Immature natural killer cell (primary cell): ENCODE measurements at regions not wholly inside any gene's neighbourhood (a gene's known extent, or its start where the extent isn't known, plus 50 kb on each side); places are given as distances from the start of the nearest gene placed in this dataset.
"Not testable (repeated sequence)": the region's sequence is repeated elsewhere in the genome, so short reads cannot be mapped to it uniquely, and the experiment has no call there.

ENCODE experiments used
- DNase-seq, 3 donors: peaks; one replicate each; pipeline ENCODE4 v3.0.0; 2022; ENCODE audit warnings: mixed read lengths in 1 of 3
- H3K27ac Mint-ChIP-seq, 6 donors: one replicate each; pipeline ENCODE4 v1.8.0; 2020; ENCODE audit warnings: mixed read lengths in 6 of 6, mild to moderate bottlenecking in 5 of 6, inconsistent platforms in 4 of 6, moderate library complexity in 3 of 6
- H3K27me3 Mint-ChIP-seq, 3 donors: one replicate each; pipeline ENCODE4 v1.8.0; 2020 to 2021; ENCODE audit warnings: low read depth in 3 of 3, mild to moderate bottlenecking in 3 of 3, mixed read lengths in 3 of 3, moderate library complexity in 3 of 3, inconsistent platforms in 1 of 3
- H3K36me3 Mint-ChIP-seq, 3 donors: one replicate each; pipeline ENCODE4 v1.8.0; 2020; ENCODE audit warnings: mixed read lengths in 3 of 3, inconsistent platforms in 2 of 3, mild to moderate bottlenecking in 2 of 3
- H3K4me1 Mint-ChIP-seq, 2 donors: one replicate each; pipeline ENCODE4 v1.8.0; 2020; ENCODE audit warnings: inconsistent platforms in 2 of 2, mild to moderate bottlenecking in 2 of 2, mixed read lengths in 2 of 2, moderate library complexity in 1 of 2
- H3K4me3 Mint-ChIP-seq, 5 donors: one replicate each; pipeline ENCODE4 v1.8.0; 2020; ENCODE audit warnings: mild to moderate bottlenecking in 5 of 5, mixed read lengths in 5 of 5, inconsistent platforms in 3 of 5, moderate library complexity in 3 of 5
- H3K9me3 Mint-ChIP-seq, 6 donors: one replicate each; pipeline ENCODE4 v1.8.0; 2020; ENCODE audit warnings: mild to moderate bottlenecking in 6 of 6, mixed read lengths in 6 of 6, inconsistent platforms in 4 of 6, moderate library complexity in 3 of 6

DNA sequence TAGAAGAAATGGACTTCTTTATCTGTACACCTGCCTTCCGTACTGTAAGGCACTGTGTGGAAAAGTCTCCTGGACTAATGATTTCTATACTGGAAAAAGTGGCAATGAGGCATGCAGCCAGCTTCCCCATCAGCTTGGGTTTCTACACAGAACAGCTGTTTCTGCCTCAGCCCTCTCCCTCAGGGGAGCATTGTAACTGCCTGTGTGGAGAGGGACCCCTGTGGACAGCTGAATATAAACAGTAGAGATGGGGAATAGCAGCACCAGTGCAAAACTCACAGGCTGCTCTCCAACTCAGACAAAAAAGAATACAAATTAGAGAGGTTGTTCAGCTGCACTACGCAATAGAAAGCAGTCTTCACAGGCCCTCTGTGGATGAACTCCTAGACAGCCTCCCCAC is 451.3 kb upstream of the MBL2 start:
- no peaks in the 10 kb centered on the region for H3K27me3 Mint-ChIP-seq
- no peak overlapping the region for H3K4me3 Mint-ChIP-seq
- peaks cover 7 to 60% (median 25%) of the 10 kb centered on the region in 6 donors for H3K9me3 Mint-ChIP-seq
- H3K36me3 Mint-ChIP-seq = no peaks in the 10 kb centered on the region
- no peak overlapping the region for H3K27ac Mint-ChIP-seq
- H3K4me1 Mint-ChIP-seq = no peaks in the 10 kb centered on the region
- no peak for DNase-seq

DNA sequence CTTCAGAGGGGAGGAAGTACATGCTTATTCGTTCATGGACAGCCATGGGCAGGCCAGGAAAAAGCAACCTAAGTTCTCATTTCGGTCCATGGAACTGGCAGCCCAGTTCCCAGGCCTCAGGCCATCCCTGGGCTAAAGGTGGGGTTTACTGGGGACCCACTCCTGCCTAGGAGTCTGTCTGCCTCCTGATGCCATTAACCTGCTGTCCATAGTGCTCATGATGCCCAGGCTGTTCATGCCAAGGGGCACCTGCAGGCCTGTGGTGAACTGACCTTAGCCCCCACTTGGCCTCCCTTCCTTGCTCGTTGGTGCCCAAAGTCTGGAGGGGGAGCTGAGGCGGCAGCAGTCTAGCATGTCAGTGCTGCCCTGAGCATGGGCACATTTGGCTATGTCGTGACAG is 450.2 kb upstream of the MBL2 start:
- no peaks in the 10 kb centered on the region for H3K36me3 Mint-ChIP-seq
- no peak overlapping the region for H3K4me3 Mint-ChIP-seq
- H3K27me3 Mint-ChIP-seq = no peaks in the 10 kb centered on the region
- no peak overlapping the region for H3K27ac Mint-ChIP-seq
- peaks cover 7 to 52% (median 21%) of the 10 kb centered on the region in 6 donors for H3K9me3 Mint-ChIP-seq
- no peaks in the 10 kb centered on the region for H3K4me1 Mint-ChIP-seq
- no peak for DNase-seq

DNA sequence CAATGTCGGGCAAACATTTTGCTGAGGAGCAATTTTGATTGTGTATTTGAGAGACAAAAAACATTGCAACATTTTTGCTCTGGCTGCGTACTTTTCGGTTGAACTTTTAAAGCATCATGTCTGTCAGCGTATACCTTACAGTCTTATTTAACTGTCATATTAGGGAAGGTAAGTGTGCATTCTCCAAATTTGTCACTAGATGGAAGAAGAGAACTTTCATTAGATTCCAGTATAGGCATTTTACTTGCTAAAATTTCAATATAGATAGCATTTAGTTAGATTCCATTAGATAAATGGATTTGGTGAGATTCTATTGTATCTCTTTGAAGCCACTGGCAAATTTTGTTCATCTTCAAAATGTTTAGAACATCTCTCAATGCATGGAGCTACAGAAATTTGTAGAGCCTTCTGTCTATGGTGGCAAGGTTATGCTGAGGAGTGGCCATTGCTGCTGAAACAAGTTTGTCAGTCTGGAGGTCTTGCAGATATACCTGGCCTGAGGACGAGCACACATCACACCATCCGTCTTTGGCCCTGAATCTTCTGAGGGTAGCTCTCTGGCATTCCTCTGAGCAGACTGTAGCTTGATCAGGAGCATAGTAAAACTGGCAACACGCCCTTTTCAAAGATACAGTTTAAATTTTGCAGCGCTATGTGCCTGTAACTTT is 437.5 kb upstream of the MBL2 start:
- no peak overlapping the region for H3K4me3 Mint-ChIP-seq
- no peak overlapping the region for H3K27ac Mint-ChIP-seq
- no peak for DNase-seq
- H3K27me3 Mint-ChIP-seq = no peaks in the 10 kb centered on the region
- H3K36me3 Mint-ChIP-seq = peaks cover 0 to 4% (median 0%) of the 10 kb centered on the region in 3 donors
- H3K9me3 Mint-ChIP-seq = peaks cover 4 to 48% (median 24%) of the 10 kb centered on the region in 6 donors
- no peaks in the 10 kb centered on the region for H3K4me1 Mint-ChIP-seq

DNA sequence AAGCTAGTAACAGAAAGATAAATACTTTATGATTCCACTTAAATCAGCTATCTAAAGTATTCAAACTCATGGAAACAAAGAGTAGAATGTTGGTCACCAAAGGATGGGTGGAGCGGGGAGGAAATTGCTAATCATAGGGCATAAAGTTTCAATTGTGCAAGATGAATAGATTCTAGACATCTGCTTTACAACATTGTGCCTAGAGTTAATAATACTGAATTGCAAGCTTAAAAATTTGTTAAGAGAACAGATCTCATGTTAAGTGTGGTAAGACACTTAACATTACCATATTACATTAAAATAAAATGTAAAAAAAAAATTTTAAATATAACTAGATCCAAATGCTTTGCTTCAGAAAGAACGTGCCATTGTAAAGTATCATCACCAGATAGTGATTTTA is 411.1 kb upstream of the MBL2 start:
- H3K36me3 Mint-ChIP-seq = no peaks in the 10 kb centered on the region
- DNase-seq = no peak
- no peak overlapping the region for H3K27ac Mint-ChIP-seq
- no peak overlapping the region for H3K4me3 Mint-ChIP-seq
- H3K9me3 Mint-ChIP-seq = peaks cover 9 to 48% (median 20%) of the 10 kb centered on the region in 6 donors
- no peaks in the 10 kb centered on the region for H3K4me1 Mint-ChIP-seq
- H3K27me3 Mint-ChIP-seq = peaks cover 0 to 3% (median 0%) of the 10 kb centered on the region in 3 donors

DNA sequence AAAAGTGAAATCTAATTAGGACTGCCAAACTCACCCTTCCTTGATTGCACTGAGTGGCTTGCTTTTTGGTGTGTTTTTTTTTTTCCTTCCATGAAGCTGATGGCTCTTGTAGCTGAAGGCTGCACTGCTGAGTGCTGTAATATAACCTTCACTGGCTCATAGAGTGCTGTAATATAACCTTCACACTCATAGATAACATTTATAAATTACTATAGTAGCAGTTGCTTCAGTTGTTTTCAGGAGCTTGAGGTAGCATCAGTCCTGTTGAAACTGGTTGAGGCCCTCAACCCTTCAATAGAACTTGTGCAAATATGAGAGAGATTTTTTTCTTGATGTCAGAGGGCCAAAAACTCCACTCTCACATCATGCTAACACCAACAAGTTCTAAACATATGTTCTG is 404.9 kb upstream of the MBL2 start:
- DNase-seq = no peak
- Mint-ChIP-seq H3K27me3 (peaks cover 0 to 2% (median 0%) of the 10 kb centered on the region in 3 donors), H3K27ac (no peak overlapping the region), H3K36me3 (no peaks in the 10 kb centered on the region), H3K9me3 (peaks cover 5 to 25% (median 15%) of the 10 kb centered on the region in 6 donors), H3K4me1 (no peaks in the 10 kb centered on the region), H3K4me3 (no peak overlapping the region)

DNA sequence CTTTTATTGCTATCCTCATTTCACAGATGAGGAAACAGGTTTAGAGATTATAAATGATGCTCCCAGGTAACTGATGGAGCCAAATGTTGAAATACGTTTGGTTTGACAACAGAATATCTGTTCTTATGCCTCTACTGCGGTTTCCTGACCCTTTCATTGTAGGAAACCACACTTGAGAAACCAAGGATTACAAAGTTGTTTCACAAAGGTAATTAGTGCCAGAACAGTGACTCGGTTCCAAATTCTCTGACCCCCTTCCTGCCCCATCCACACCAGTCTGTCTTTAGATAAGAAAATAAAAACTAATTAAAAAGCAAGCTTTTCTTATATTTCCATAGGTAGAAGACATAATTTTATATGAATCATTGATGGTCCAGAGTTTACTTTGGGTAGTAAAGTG is 393.7 kb upstream of the MBL2 start:
- Mint-ChIP-seq H3K9me3 (peaks cover 5 to 34% (median 14%) of the 10 kb centered on the region in 6 donors), H3K4me1 (no peaks in the 10 kb centered on the region), H3K27ac (no peak overlapping the region), H3K36me3 (no peaks in the 10 kb centered on the region), H3K4me3 (no peak overlapping the region), H3K27me3 (no peaks in the 10 kb centered on the region)
- DNase-seq = no peak

DNA sequence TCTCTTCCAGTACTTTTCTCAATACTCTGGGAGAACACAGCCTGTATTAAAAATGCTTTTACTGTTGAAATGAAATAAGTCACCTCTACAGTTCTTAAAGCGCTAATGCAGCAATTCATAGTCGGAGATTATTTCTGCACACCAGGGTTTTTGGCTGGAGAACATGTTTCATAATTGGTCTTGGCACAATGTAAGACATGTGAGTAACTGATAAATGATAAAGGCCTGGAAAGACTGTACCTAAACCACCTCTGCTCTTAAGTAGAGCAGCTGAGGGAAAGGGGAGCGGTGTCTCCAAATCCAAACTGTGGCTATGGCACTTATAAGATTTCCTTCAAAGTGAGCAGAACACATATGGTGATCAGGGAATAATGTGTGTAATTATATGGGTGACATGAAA is 390.3 kb upstream of the MBL2 start:
- Mint-ChIP-seq H3K9me3 (peaks cover 4 to 25% (median 12%) of the 10 kb centered on the region in 6 donors), H3K36me3 (no peaks in the 10 kb centered on the region), H3K4me3 (no peak overlapping the region), H3K4me1 (no peaks in the 10 kb centered on the region), H3K27me3 (no peaks in the 10 kb centered on the region), H3K27ac (no peak overlapping the region)
- no peak for DNase-seq

DNA sequence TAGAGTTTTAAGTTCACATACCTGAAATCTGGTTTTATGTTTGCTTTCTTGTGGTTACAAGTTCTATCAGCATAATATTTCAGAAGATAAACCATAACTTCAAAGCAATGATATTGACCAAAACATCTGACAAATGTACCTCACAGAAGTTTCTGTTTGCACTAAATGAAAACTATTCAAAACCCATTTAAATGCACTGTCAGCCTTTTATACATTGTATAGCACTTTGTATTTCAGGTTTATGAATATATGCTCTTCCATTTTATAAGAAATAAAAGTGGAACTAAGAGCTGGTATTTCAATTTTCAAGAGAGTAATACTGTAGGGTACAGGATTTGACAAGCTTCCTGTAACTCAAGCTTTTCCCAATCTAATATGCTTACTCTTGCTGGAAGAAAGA is 388.6 kb upstream of the MBL2 start:
- DNase-seq = no peak
- H3K4me1 Mint-ChIP-seq = no peaks in the 10 kb centered on the region
- no peak overlapping the region for H3K27ac Mint-ChIP-seq

DNA sequence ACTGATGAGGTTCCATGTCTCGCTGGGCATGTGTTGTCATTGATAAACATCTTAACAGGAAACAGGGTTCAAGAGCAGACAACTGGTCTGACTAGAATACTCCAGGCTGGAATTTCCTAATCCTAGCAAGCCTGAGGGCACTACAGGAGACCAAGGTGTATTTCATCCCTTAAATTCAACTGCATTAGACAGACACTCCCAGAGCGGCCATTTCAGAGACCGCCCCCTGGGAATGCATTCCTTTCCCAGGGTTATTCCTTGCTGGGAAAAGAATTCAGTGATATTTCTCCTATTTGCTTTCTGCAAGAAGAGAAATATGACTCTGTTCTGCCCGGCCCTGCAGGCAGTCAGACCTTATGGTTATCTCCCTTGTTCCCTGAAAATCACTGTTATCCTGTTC is 383.1 kb upstream of the MBL2 start:
- DNase-seq, H3K27me3 Mint-ChIP-seq, H3K4me3 Mint-ChIP-seq, H3K4me1 Mint-ChIP-seq, H3K27ac Mint-ChIP-seq, H3K36me3 Mint-ChIP-seq: not testable (repeated sequence)
- H3K9me3 Mint-ChIP-seq = peaks cover 6 to 44% (median 22%) of the 10 kb centered on the region in 6 donors

More for the DNA sequence above, 388.6 kb upstream of the MBL2 start:
- Mint-ChIP-seq H3K4me3 (no peak overlapping the region), H3K9me3 (peaks cover 7 to 30% (median 11%) of the 10 kb centered on the region in 6 donors), H3K27me3 (no peaks in the 10 kb centered on the region), H3K36me3 (no peaks in the 10 kb centered on the region)

DNA sequence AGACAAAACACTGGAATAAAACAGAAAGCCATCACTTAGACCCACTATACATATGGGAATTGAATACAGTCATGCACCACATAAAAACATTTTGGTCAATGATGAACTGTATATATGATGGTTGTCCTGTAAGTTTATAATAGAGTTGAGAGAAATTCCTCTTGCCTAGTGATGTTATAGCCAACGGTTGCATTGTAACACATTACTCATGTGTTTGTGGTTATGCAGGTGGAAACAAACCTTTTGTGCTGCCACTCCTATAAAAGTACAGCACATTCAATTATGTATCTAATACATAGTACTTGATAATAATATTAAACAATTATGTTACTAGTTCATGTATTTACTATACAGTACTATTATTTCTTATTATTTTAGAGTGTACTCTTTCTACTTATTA is 381.2 kb upstream of the MBL2 start:
- H3K9me3 Mint-ChIP-seq = peaks cover 6 to 45% (median 27%) of the 10 kb centered on the region in 6 donors
- no peak overlapping the region for H3K27ac Mint-ChIP-seq
- no peak for DNase-seq
- no peak overlapping the region for H3K4me3 Mint-ChIP-seq
- H3K4me1 Mint-ChIP-seq = no peaks in the 10 kb centered on the region
- H3K36me3 Mint-ChIP-seq = no peaks in the 10 kb centered on the region
- H3K27me3 Mint-ChIP-seq = peaks cover 0 to 2% (median 0%) of the 10 kb centered on the region in 3 donors

DNA sequence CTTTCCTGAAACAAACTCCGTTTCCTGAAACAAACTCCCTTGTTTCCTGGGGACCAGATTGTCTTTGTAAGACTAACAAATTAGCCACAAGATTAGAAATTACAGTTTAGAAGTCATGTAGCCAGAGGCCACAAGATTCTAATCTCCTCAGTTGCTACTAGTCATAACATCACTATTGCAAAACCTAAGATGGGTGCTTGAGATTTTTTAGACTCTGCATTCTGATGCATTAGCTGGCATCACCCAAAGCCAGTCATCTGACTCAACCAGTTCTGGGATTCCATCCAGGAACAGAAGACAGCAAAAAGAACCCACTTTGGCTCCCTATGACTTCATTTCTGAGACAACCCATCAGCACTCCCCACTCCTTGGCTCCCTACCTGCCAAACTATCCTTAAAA is 367.9 kb upstream of the MBL2 start:
- peaks cover 0 to 2% (median 0%) of the 10 kb centered on the region in 3 donors for H3K27me3 Mint-ChIP-seq
- no peaks in the 10 kb centered on the region for H3K4me1 Mint-ChIP-seq
- no peak for DNase-seq
- H3K4me3 Mint-ChIP-seq = no peak overlapping the region
- H3K36me3 Mint-ChIP-seq = peaks cover 0 to 5% (median 0%) of the 10 kb centered on the region in 3 donors
- peaks cover 1 to 56% (median 23%) of the 10 kb centered on the region in 6 donors for H3K9me3 Mint-ChIP-seq
- no peak overlapping the region for H3K27ac Mint-ChIP-seq

DNA sequence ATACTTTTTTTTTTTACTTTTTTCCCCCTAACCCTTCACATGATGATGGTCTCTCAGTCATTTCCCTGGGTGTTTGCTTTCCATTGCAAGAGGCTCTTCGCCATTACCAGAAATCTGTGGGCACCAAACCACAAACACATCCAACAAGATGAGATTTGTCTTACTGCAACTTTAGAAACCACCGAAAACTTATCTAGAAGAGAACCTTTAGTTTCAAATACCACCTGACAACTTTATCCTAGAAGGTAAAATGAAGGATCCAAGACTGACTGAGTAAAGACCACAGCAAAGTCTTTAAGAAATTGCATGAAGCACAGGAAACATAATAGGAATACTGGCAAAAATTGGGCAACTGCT is 363.3 kb upstream of the MBL2 start:
- H3K4me1 Mint-ChIP-seq = no peaks in the 10 kb centered on the region
- peaks cover 5 to 43% (median 20%) of the 10 kb centered on the region in 6 donors for H3K9me3 Mint-ChIP-seq
- peaks cover 0 to 5% (median 0%) of the 10 kb centered on the region in 3 donors for H3K36me3 Mint-ChIP-seq
- H3K27me3 Mint-ChIP-seq = peaks cover 0 to 9% (median 0%) of the 10 kb centered on the region in 3 donors
- no peak overlapping the region for H3K4me3 Mint-ChIP-seq
- DNase-seq = no peak
- no peak overlapping the region for H3K27ac Mint-ChIP-seq

DNA sequence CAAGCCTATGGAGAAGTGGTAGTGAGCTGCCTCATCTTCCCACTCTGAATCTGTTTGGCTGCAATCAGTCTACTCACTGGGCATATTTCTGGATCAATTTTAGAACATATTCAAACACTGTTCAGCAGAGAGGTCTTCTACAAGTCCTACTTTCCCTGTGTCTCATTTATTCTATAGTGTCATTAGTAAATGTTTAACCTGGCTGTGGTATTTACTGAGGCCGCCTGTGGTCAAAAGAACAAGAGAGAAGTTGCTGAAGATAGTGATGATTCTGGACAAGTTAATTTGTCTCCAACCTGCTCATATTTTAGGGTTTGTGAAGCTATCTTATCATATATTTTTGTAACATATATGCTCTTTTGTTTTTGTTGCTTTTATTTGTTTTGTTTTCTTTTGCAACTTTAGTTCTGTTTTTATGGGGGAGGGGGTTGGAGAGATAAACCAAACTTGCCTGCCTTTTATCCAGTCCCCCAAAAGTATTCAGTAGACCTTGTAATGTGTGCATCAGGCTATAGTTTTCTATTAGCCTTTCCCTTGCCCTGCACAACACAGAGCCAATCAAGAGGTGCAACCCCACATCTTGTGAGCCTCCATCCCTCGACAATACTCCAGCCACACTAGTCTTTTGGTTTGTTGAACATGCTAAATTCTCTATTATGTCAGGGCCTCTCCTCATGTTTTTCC is 362.8 kb upstream of the MBL2 start:
- Mint-ChIP-seq H3K4me3 (no peak overlapping the region), H3K36me3 (peaks cover 0 to 5% (median 0%) of the 10 kb centered on the region in 3 donors), H3K27ac (no peak overlapping the region), H3K9me3 (peaks cover 2 to 40% (median 18%) of the 10 kb centered on the region in 6 donors), H3K27me3 (peaks cover 0 to 9% (median 0%) of the 10 kb centered on the region in 3 donors), H3K4me1 (no peaks in the 10 kb centered on the region)
- DNase-seq = no peak

DNA sequence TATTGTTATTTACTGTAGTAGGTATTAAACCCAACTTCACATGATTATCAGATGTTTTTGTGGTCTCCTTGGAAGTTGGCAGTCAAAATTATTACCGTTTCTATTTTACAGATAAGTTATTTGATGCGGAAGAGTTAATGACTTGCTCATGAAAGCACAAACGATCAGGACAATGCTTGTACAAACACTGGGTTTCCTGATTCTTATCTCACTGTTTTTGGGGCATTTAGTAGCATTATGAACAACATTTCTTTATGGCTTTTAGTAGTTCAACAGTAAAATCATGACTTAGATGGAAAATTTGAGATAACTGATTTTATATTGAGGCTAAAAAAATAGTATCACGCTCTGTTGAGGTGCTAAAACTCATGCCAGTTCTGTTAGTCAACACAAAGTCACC is 361.5 kb upstream of the MBL2 start:
- H3K9me3 Mint-ChIP-seq = peaks cover 5 to 33% (median 13%) of the 10 kb centered on the region in 6 donors
- no peaks in the 10 kb centered on the region for H3K4me1 Mint-ChIP-seq
- no peak overlapping the region for H3K4me3 Mint-ChIP-seq
- DNase-seq = no peak
- H3K27ac Mint-ChIP-seq = no peak overlapping the region
- H3K36me3 Mint-ChIP-seq = no peaks in the 10 kb centered on the region
- peaks cover 0 to 9% (median 0%) of the 10 kb centered on the region in 3 donors for H3K27me3 Mint-ChIP-seq
